GM23338 (cell line): ENCODE measurements at regions not wholly inside any gene's neighbourhood (a gene's known extent, or its start where the extent isn't known, plus 50 kb on each side); places are given as distances from the start of the nearest gene placed in this dataset.

ENCODE experiments used
- CREB1 ChIP-seq: fragments of 250-450 bp; sonication (Bioruptor Pico); IDR thresholded peaks from 2 replicates; pipeline ENCODE4 v1.5.0; 2020; ENCODE audit warnings: low read depth, mild to moderate bottlenecking, moderate library complexity
- CTCF ChIP-seq, 2 experiments: fragments of 200-600 bp in 1 of 2; sonication (generic) in 1 of 2; conservative IDR thresholded peaks; 2 replicates each; pipeline versions ENCODE4 v1.5.1 to v1.6.1; 2016 to 2017; ENCODE audit warnings: antibody characterized with exemption in 2 of 2, low read depth in 2 of 2, mild to moderate bottlenecking in 2 of 2, moderate library complexity in 1 of 2
- ETS1 ChIP-seq: IDR thresholded peaks from 2 replicates; pipeline ENCODE4 v1.6.1; 2016; ENCODE audit warnings: antibody characterized with exemption
- EZH2 ChIP-seq: fragments of 200-600 bp; sonication (generic); IDR thresholded peaks from one replicate; pipeline ENCODE4 v1.8.0; 2017; ENCODE audit warnings: antibody characterized with exemption, mild to moderate bottlenecking, low read depth; ENCODE audit not compliant: unreplicated experiment
- EZH2phosphoT487 ChIP-seq: fragments of 200-600 bp; sonication (generic); IDR thresholded peaks from one replicate; pipeline ENCODE4 v1.8.1; 2018; ENCODE audit warnings: antibody characterized with exemption; ENCODE audit not compliant: unreplicated experiment
- JUNB ChIP-seq: IDR thresholded peaks from one replicate; pipeline ENCODE4 v1.6.1; 2016; ENCODE audit warnings: antibody characterized with exemption; ENCODE audit not compliant: unreplicated experiment
- NANOG ChIP-seq: IDR thresholded peaks from 2 replicates; pipeline ENCODE4 v1.6.1; 2016; ENCODE audit warnings: antibody characterized with exemption, borderline replicate concordance
- POLR2AphosphoS5 ChIP-seq: IDR thresholded peaks from 2 replicates; pipeline ENCODE4 v1.6.1; 2016; ENCODE audit warnings: antibody characterized with exemption, low read depth
- REST ChIP-seq: IDR thresholded peaks from one replicate; pipeline ENCODE4 v1.6.1; 2018; ENCODE audit warnings: antibody characterized with exemption; ENCODE audit not compliant: unreplicated experiment
- ZNF331 ChIP-seq: fragments of 250-450 bp; sonication (Bioruptor Pico); IDR thresholded peaks from 2 replicates; pipeline ENCODE4 v1.5.0; 2020; ENCODE audit warnings: low read depth, mild to moderate bottlenecking, moderate library complexity
- ZNF462 ChIP-seq: fragments of 250-450 bp; sonication (Bioruptor Pico); IDR thresholded peaks from 2 replicates; pipeline ENCODE4 v1.5.0; 2020; ENCODE audit warnings: mild to moderate bottlenecking, moderate library complexity

GRCh38 chr12:28781671-28782652, 367.1 kb upstream of the FAR2 start:
- no peak for TF ChIP-seq CTCF (conservative IDR thresholded peaks at IDR 0.05; ENCODE audit: low read depth in 2 of 2)
- TF ChIP-seq POLR2AphosphoS5, result no peak
- no peak for TF ChIP-seq REST
- no peak for TF ChIP-seq EZH2phosphoT487
- no peak for TF ChIP-seq EZH2
- TF ChIP-seq CREB1 (CRISPR knock-in tag), result no peak
- no peak for TF ChIP-seq ZNF331 (CRISPR knock-in tag)
- no peak for TF ChIP-seq ETS1
- no peak for TF ChIP-seq NANOG
- no peak for TF ChIP-seq JUNB
- TF ChIP-seq ZNF462, result no peak
